ENCODE measurements at regions not wholly inside any gene's neighbourhood (a gene's known extent, or its start where the extent isn't known, plus 50 kb on each side); places are given as distances from the start of the nearest gene placed in this dataset.

GRCh38 chr14:96666088-96666487 lies 131.1 kb upstream of the VRK1 start:
- no peak overlapping the region for H4K8ac ChIP-seq (ENCODE audit: low read depth, low read length)
- H3K56ac ChIP-seq (ENCODE audit: low read length) = peak overlapping the region; percentile 45
- no peak overlapping the region for H3K18ac ChIP-seq (ENCODE audit: low read length)
- no peak overlapping the region for H3K23ac ChIP-seq (ENCODE audit: low read length)
- no peak overlapping the region for H3K4ac ChIP-seq (ENCODE audit: low read depth, low read length)
- H2BK15ac ChIP-seq (replicated peaks; ENCODE audit: low read depth) = no peak overlapping the region
- no peak overlapping the region for H4K5ac ChIP-seq (ENCODE audit: low read length)
- H3K9ac ChIP-seq (ENCODE audit: low read length) = no peak overlapping the region
- peaks cover 3% of the 10 kb centered on the region for H3K4me1 ChIP-seq (ENCODE audit: control insufficient read depth, low read depth, low read length)
- H2BK120ac ChIP-seq (ENCODE audit: low read depth, low read length) = no peak overlapping the region
- no peak overlapping the region for H3K4me2 ChIP-seq (ENCODE audit: low read length)
- no peaks in the 10 kb centered on the region for H3K79me2 ChIP-seq (ENCODE audit: control insufficient read depth, insufficient read depth, low read length)
- WGBS (ENCODE audit: extremely low coverage, insufficient coverage, low lambda C conversion rate) = no CpG with 5 or more reads among the region's 6 CpGs
- DNase-seq = no peak
- no peak overlapping the region for H2AK5ac ChIP-seq (ENCODE audit: low read length)
- H3K27ac ChIP-seq (ENCODE audit: low read depth, low read length) = no peak overlapping the region
- H3K27me3 ChIP-seq (ENCODE audit: insufficient read depth, low read length, poor library complexity) = no peaks in the 10 kb centered on the region
- no peak overlapping the region for H2BK5ac ChIP-seq (ENCODE audit: low read length)
- H3K4me3 ChIP-seq (ENCODE audit: low read length) = no peak overlapping the region
- no peaks in the 10 kb centered on the region for H3K36me3 ChIP-seq (ENCODE audit: control insufficient read depth, insufficient read depth, low read length)
- no peaks in the 10 kb centered on the region for H3K79me1 ChIP-seq (ENCODE audit: low read length)

GRCh38 chr14:96670391-96670790 lies 126.8 kb upstream of the VRK1 start:
- H4K5ac ChIP-seq (ENCODE audit: low read length) = no peak overlapping the region
- H3K18ac ChIP-seq (ENCODE audit: low read length) = no peak overlapping the region
- H3K4ac ChIP-seq (ENCODE audit: low read depth, low read length) = no peak overlapping the region
- no peak overlapping the region for H3K56ac ChIP-seq (ENCODE audit: low read length)
- no peak for DNase-seq
- no peak overlapping the region for H2AK5ac ChIP-seq (ENCODE audit: low read length)
- no peaks in the 10 kb centered on the region for H3K79me2 ChIP-seq (ENCODE audit: control insufficient read depth, insufficient read depth, low read length)
- no peak overlapping the region for H4K8ac ChIP-seq (ENCODE audit: low read depth, low read length)
- H3K36me3 ChIP-seq (ENCODE audit: control insufficient read depth, insufficient read depth, low read length) = no peaks in the 10 kb centered on the region
- no peak overlapping the region for H3K4me2 ChIP-seq (ENCODE audit: low read length)
- no peak overlapping the region for H3K27ac ChIP-seq (ENCODE audit: low read depth, low read length)
- H3K9ac ChIP-seq (ENCODE audit: low read length) = no peak overlapping the region
- H3K4me3 ChIP-seq (ENCODE audit: low read length) = no peak overlapping the region
- H2BK5ac ChIP-seq (ENCODE audit: low read length) = no peak overlapping the region
- no CpG with 5 or more reads among the region's 2 CpGs for WGBS (ENCODE audit: extremely low coverage, insufficient coverage, low lambda C conversion rate)
- H2BK15ac ChIP-seq (replicated peaks; ENCODE audit: low read depth) = no peak overlapping the region
- H3K4me1 ChIP-seq (ENCODE audit: control insufficient read depth, low read depth, low read length) = peaks cover 3% of the 10 kb centered on the region
- H3K27me3 ChIP-seq (ENCODE audit: insufficient read depth, low read length, poor library complexity) = no peaks in the 10 kb centered on the region
- H3K79me1 ChIP-seq (ENCODE audit: low read length) = no peaks in the 10 kb centered on the region
- H2BK120ac ChIP-seq (ENCODE audit: low read depth, low read length) = no peak overlapping the region
- no peak overlapping the region for H3K23ac ChIP-seq (ENCODE audit: low read length)

GRCh38 chr14:96671218-96671617 lies 126.0 kb upstream of the VRK1 start:
- Histone ChIP-seq H3K23ac (ENCODE audit: low read length) (no peak overlapping the region), H4K5ac (ENCODE audit: low read length) (no peak overlapping the region), H3K4me3 (ENCODE audit: low read length) (no peak overlapping the region), H3K79me1 (ENCODE audit: low read length) (no peaks in the 10 kb centered on the region), H3K4me2 (ENCODE audit: low read length) (no peak overlapping the region), H3K4ac (ENCODE audit: low read depth, low read length) (no peak overlapping the region), H3K56ac (ENCODE audit: low read length) (no peak overlapping the region), H4K8ac (ENCODE audit: low read depth, low read length) (no peak overlapping the region), H2BK120ac (ENCODE audit: low read depth, low read length) (no peak overlapping the region), H3K9ac (ENCODE audit: low read length) (no peak overlapping the region), H2BK5ac (ENCODE audit: low read length) (no peak overlapping the region), H2BK15ac (replicated peaks; ENCODE audit: low read depth) (no peak overlapping the region), H3K27me3 (ENCODE audit: insufficient read depth, low read length, poor library complexity) (no peaks in the 10 kb centered on the region), H3K18ac (ENCODE audit: low read length) (no peak overlapping the region), H2AK5ac (ENCODE audit: low read length) (no peak overlapping the region), H3K79me2 (ENCODE audit: control insufficient read depth, insufficient read depth, low read length) (no peaks in the 10 kb centered on the region), H3K27ac (ENCODE audit: low read depth, low read length) (no peak overlapping the region), H3K4me1 (ENCODE audit: control insufficient read depth, low read depth, low read length) (no peaks in the 10 kb centered on the region), H3K36me3 (ENCODE audit: control insufficient read depth, insufficient read depth, low read length) (no peaks in the 10 kb centered on the region)
- WGBS (ENCODE audit: extremely low coverage, insufficient coverage, low lambda C conversion rate) = no CpG with 5 or more reads among the region's 3 CpGs
- DNase-seq = no peak

- Histone ChIP-seq H3K56ac (ENCODE audit: low read length) (no peak overlapping the region), H2BK5ac (ENCODE audit: low read length) (no peak overlapping the region), H3K36me3 (ENCODE audit: control insufficient read depth, insufficient read depth, low read length) (no peaks in the 10 kb centered on the region), H3K79me1 (ENCODE audit: low read length) (no peaks in the 10 kb centered on the region), H4K8ac (ENCODE audit: low read depth, low read length) (no peak overlapping the region), H2BK120ac (ENCODE audit: low read depth, low read length) (no peak overlapping the region), H3K27me3 (ENCODE audit: insufficient read depth, low read length, poor library complexity) (no peaks in the 10 kb centered on the region), H2BK15ac (replicated peaks; ENCODE audit: low read depth) (no peak overlapping the region), H3K79me2 (ENCODE audit: control insufficient read depth, insufficient read depth, low read length) (no peaks in the 10 kb centered on the region), H3K4me3 (ENCODE audit: low read length) (no peak overlapping the region), H3K4me1 (ENCODE audit: control insufficient read depth, low read depth, low read length) (peaks cover 6% of the 10 kb centered on the region), H4K5ac (ENCODE audit: low read length) (no peak overlapping the region), H3K4ac (ENCODE audit: low read depth, low read length) (no peak overlapping the region), H2AK5ac (ENCODE audit: low read length) (no peak overlapping the region), H3K18ac (ENCODE audit: low read length) (no peak overlapping the region), H3K27ac (ENCODE audit: low read depth, low read length) (no peak overlapping the region), H3K4me2 (ENCODE audit: low read length) (no peak overlapping the region), H3K23ac (ENCODE audit: low read length) (no peak overlapping the region), H3K9ac (ENCODE audit: low read length) (no peak overlapping the region)
- no peak for DNase-seq
- no CpG with 5 or more reads among the region's 4 CpGs for WGBS (ENCODE audit: extremely low coverage, insufficient coverage, low lambda C conversion rate)
These were observed 123.5 kb upstream of the VRK1 start for GRCh38 chr14:96673706-96674105.

GRCh38 chr14:96674121-96674520 lies 123.1 kb upstream of the VRK1 start:
- H3K36me3 ChIP-seq (ENCODE audit: control insufficient read depth, insufficient read depth, low read length) = no peaks in the 10 kb centered on the region
- H3K4me2 ChIP-seq (ENCODE audit: low read length) = no peak overlapping the region
- H3K4me1 ChIP-seq (ENCODE audit: control insufficient read depth, low read depth, low read length) = peaks cover 6% of the 10 kb centered on the region
- DNase-seq = no peak
- no peak overlapping the region for H3K56ac ChIP-seq (ENCODE audit: low read length)
- no peaks in the 10 kb centered on the region for H3K27me3 ChIP-seq (ENCODE audit: insufficient read depth, low read length, poor library complexity)
- H3K9ac ChIP-seq (ENCODE audit: low read length) = no peak overlapping the region
- no peak overlapping the region for H2BK15ac ChIP-seq (replicated peaks; ENCODE audit: low read depth)
- H3K79me2 ChIP-seq (ENCODE audit: control insufficient read depth, insufficient read depth, low read length) = no peaks in the 10 kb centered on the region
- no peaks in the 10 kb centered on the region for H3K79me1 ChIP-seq (ENCODE audit: low read length)
- H2BK5ac ChIP-seq (ENCODE audit: low read length) = no peak overlapping the region
- H3K4ac ChIP-seq (ENCODE audit: low read depth, low read length) = no peak overlapping the region
- H4K5ac ChIP-seq (ENCODE audit: low read length) = no peak overlapping the region
- no peak overlapping the region for H3K23ac ChIP-seq (ENCODE audit: low read length)
- no peak overlapping the region for H3K18ac ChIP-seq (ENCODE audit: low read length)
- no peak overlapping the region for H3K27ac ChIP-seq (ENCODE audit: low read depth, low read length)
- no peak overlapping the region for H4K8ac ChIP-seq (ENCODE audit: low read depth, low read length)
- H2AK5ac ChIP-seq (ENCODE audit: low read length) = peak overlapping the region; percentile 55
- no peak overlapping the region for H3K4me3 ChIP-seq (ENCODE audit: low read length)
- no peak overlapping the region for H2BK120ac ChIP-seq (ENCODE audit: low read depth, low read length)
- no CpG with 5 or more reads among the region's 3 CpGs for WGBS (ENCODE audit: extremely low coverage, insufficient coverage, low lambda C conversion rate)

- no peak overlapping the region for H3K27ac ChIP-seq (ENCODE audit: low read depth, low read length)
- H4K8ac ChIP-seq (ENCODE audit: low read depth, low read length) = no peak overlapping the region
- peak; percentile 90 for DNase-seq
- no peaks in the 10 kb centered on the region for H3K79me1 ChIP-seq (ENCODE audit: low read length)
- H3K23ac ChIP-seq (ENCODE audit: low read length) = no peak overlapping the region
- H3K27me3 ChIP-seq (ENCODE audit: insufficient read depth, low read length, poor library complexity) = no peaks in the 10 kb centered on the region
- no peak overlapping the region for H3K4me3 ChIP-seq (ENCODE audit: low read length)
- no peaks in the 10 kb centered on the region for H3K36me3 ChIP-seq (ENCODE audit: control insufficient read depth, insufficient read depth, low read length)
- no peak overlapping the region for H4K5ac ChIP-seq (ENCODE audit: low read length)
- H3K4me2 ChIP-seq (ENCODE audit: low read length) = no peak overlapping the region
- H3K56ac ChIP-seq (ENCODE audit: low read length) = no peak overlapping the region
- H3K18ac ChIP-seq (ENCODE audit: low read length) = no peak overlapping the region
- no peaks in the 10 kb centered on the region for H3K79me2 ChIP-seq (ENCODE audit: control insufficient read depth, insufficient read depth, low read length)
- no peak overlapping the region for H2BK120ac ChIP-seq (ENCODE audit: low read depth, low read length)
- no peak overlapping the region for H3K9ac ChIP-seq (ENCODE audit: low read length)
- no peak overlapping the region for H2BK5ac ChIP-seq (ENCODE audit: low read length)
- H2AK5ac ChIP-seq (ENCODE audit: low read length) = no peak overlapping the region
- peaks cover 6% of the 10 kb centered on the region for H3K4me1 ChIP-seq (ENCODE audit: control insufficient read depth, low read depth, low read length)
- H3K4ac ChIP-seq (ENCODE audit: low read depth, low read length) = no peak overlapping the region
- no peak overlapping the region for H2BK15ac ChIP-seq (replicated peaks; ENCODE audit: low read depth)
These were observed 121.0 kb upstream of the VRK1 start for GRCh38 chr14:96676166-96676565.
